ENCODE measurements at regions not wholly inside any gene's neighbourhood (a gene's known extent, or its start where the extent isn't known, plus 50 kb on each side); places are given as distances from the start of the nearest gene placed in this dataset.

GRCh38 chr22:27501191-27501936 lies 300.2 kb downstream of the MN1 start:
- Histone ChIP-seq H3K23ac (ENCODE audit: insufficient read length, low read depth, low read length) (no peak overlapping the region), H2BK12ac (ENCODE audit: insufficient read length, low read depth, low read length) (no peak overlapping the region), H4K91ac (ENCODE audit: insufficient read length, low read depth, low read length) (no peak overlapping the region), H3K27ac (ENCODE audit: insufficient read length, low read depth, low read length) (no peak overlapping the region), H3K4me2 (ENCODE audit: insufficient read depth, insufficient read length, low read length) (no peak overlapping the region), H3K4me1 (ENCODE audit: insufficient read depth, low read length) (no peaks in the 10 kb centered on the region), H3K4ac (ENCODE audit: low read depth, low read length) (no peak overlapping the region), H4K8ac (replicated peaks; ENCODE audit: insufficient read length, low read depth, low read length) (no peak overlapping the region), H3K79me1 (ENCODE audit: insufficient read depth, low read depth, low read length, poor library complexity, severe bottlenecking) (no peaks in the 10 kb centered on the region), H2AFZ (ENCODE audit: low read length) (no peak overlapping the region), H3K9me3 (ENCODE audit: control insufficient read depth, low read depth, low read length) (no peaks in the 10 kb centered on the region), H2BK15ac (ENCODE audit: low read depth, low read length) (no peak overlapping the region), H3K79me2 (ENCODE audit: insufficient read depth, low read length) (no peaks in the 10 kb centered on the region), H2BK5ac (ENCODE audit: insufficient read length, low read length) (no peak overlapping the region), H3K56ac (ENCODE audit: insufficient read length, low read depth, low read length) (no peak overlapping the region), H2BK120ac (ENCODE audit: low read depth, low read length, poor library complexity, severe bottlenecking) (no peak overlapping the region), H2AK5ac (ENCODE audit: insufficient read length, low read length) (no peak overlapping the region), H3K18ac (ENCODE audit: insufficient read length, low read depth, low read length) (no peak overlapping the region), H2BK20ac (ENCODE audit: low read depth, low read length, poor library complexity, severe bottlenecking) (no peak overlapping the region), H3K27me3 (ENCODE audit: insufficient read depth, low read length) (no peaks in the 10 kb centered on the region), H3K23me2 (ENCODE audit: insufficient read length, low read depth, low read length, poor library complexity, severe bottlenecking) (peaks cover 2% of the 10 kb centered on the region), H4K5ac (ENCODE audit: insufficient read length, low read depth, low read length) (no peak overlapping the region), H4K20me1 (ENCODE audit: control insufficient read depth, insufficient read depth, insufficient read length) (no peaks in the 10 kb centered on the region), H3T11ph (ENCODE audit: low read length) (no peak overlapping the region), H3K9ac (ENCODE audit: extremely low read depth, insufficient read length, low read length) (no peak overlapping the region), H3K14ac (ENCODE audit: insufficient read depth, low read length) (no peak overlapping the region)
- Mint-ChIP-seq H3K36me3 (ENCODE audit: insufficient read depth in 1 of 3, low read depth in 3 of 3) (peaks cover 0 to 3% (median 2%) of the 10 kb centered on the region in 3 experiments; a peak in 2 of 7 replicates), H3K27me3 (ENCODE audit: low read depth) (peaks cover 85% of the 10 kb centered on the region), H3K27ac (peak overlapping the region in 2 of 3 experiments; percentile 8 to 21; a peak in 3 of 7 replicates), H3K4me1 (peaks cover 10 to 19% of the 10 kb centered on the region in 2 experiments), H3K9me3 (peaks cover 2 to 8% of the 10 kb centered on the region in 2 experiments; a peak in 4 of 5 replicates), H3K4me3 (no peak overlapping the region)
- TF ChIP-seq, protein P1, sequence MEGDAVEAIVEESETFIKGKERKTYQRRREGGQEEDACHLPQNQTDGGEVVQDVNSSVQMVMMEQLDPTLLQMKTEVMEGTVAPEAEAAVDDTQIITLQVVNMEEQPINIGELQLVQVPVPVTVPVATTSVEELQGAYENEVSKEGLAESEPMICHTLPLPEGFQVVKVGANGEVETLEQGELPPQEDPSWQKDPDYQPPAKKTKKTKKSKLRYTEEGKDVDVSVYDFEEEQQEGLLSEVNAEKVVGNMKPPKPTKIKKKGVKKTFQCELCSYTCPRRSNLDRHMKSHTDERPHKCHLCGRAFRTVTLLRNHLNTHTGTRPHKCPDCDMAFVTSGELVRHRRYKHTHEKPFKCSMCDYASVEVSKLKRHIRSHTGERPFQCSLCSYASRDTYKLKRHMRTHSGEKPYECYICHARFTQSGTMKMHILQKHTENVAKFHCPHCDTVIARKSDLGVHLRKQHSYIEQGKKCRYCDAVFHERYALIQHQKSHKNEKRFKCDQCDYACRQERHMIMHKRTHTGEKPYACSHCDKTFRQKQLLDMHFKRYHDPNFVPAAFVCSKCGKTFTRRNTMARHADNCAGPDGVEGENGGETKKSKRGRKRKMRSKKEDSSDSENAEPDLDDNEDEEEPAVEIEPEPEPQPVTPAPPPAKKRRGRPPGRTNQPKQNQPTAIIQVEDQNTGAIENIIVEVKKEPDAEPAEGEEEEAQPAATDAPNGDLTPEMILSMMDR (conservative IDR thresholded peaks at IDR 0.05): no peak
- WGBS (ENCODE audit: extremely low coverage, insufficient read length, low lambda C conversion rate): no CpG with 5 or more reads among the region's 9 CpGs
- no peak for DNase-seq
